Activated naive CD4-positive, alpha-beta T cell treated with anti-CD3 and anti-CD28 coated beads, Interleukin-2, amount 10 ng/mL, durations not matched to agents 7 days and 5 days (primary cell): ENCODE measurements at regions not wholly inside any gene's neighbourhood (a gene's known extent, or its start where the extent isn't known, plus 50 kb on each side); places are given as distances from the start of the nearest gene placed in this dataset.

ENCODE experiments used
- CTCF ChIA-PET: fragments of 350-600 bp; sonication (Branson Sonifier 250); formaldehyde crosslinking; loops from one replicate; lab custom pipeline; 2021; ENCODE audit warnings: antibody characterized with exemption; lab: Charles Lee
- DNase-seq: peaks from one replicate; pipeline ENCODE4 v3.0.0-alpha.2; 2020
- H3K27ac Mint-ChIP-seq: one replicate; pipeline ENCODE4 v1.8.0; 2021; ENCODE audit warnings: mild to moderate bottlenecking, moderate library complexity, mixed read lengths
- H3K27me3 Mint-ChIP-seq: one replicate; pipeline ENCODE4 v1.8.0; 2021; ENCODE audit warnings: mild to moderate bottlenecking, mixed read lengths
- H3K36me3 Mint-ChIP-seq: one replicate; pipeline ENCODE4 v1.8.0; 2021; ENCODE audit warnings: mixed read lengths
- H3K4me1 Mint-ChIP-seq: one replicate; pipeline ENCODE4 v1.8.0; 2021; ENCODE audit warnings: mixed read lengths
- H3K4me3 Mint-ChIP-seq: one replicate; pipeline ENCODE4 v1.8.0; 2021; ENCODE audit warnings: mild to moderate bottlenecking, moderate library complexity, mixed read lengths
- H3K9me3 Mint-ChIP-seq: one replicate; pipeline ENCODE4 v1.8.0; 2021; ENCODE audit warnings: mixed read lengths

- Mint-ChIP-seq H3K4me1 (peaks cover 4% of the 10 kb centered on the region), H3K27me3 (peaks cover 61% of the 10 kb centered on the region), H3K9me3 (no peaks in the 10 kb centered on the region), H3K27ac (no peak overlapping the region), H3K36me3 (peaks cover 2% of the 10 kb centered on the region), H3K4me3 (no peak overlapping the region)
- CTCF ChIA-PET, result no interaction called here
- no peak for DNase-seq
Observed at GRCh38 chr11:19349340-19350025, 108.7 kb upstream of the E2F8 start.

GRCh38 chr11:19347911-19348310 lies 107.2 kb upstream of the E2F8 start:
- DNase-seq, result no peak
- no peak overlapping the region for H3K4me3 Mint-ChIP-seq
- no peak overlapping the region for H3K27ac Mint-ChIP-seq
- CTCF ChIA-PET, result interaction anchor here (1.2 kb wide), 1 partner anchor 206 kb away, joined by 3 read pairs; no protein-coding TSS in a partner anchor
- peaks cover 2% of the 10 kb centered on the region for H3K36me3 Mint-ChIP-seq
- H3K27me3 Mint-ChIP-seq, result peaks cover 72% of the 10 kb centered on the region
- H3K9me3 Mint-ChIP-seq, result no peaks in the 10 kb centered on the region
- H3K4me1 Mint-ChIP-seq, result peaks cover 4% of the 10 kb centered on the region

GRCh38 chr11:19345848-19346681 lies 105.3 kb upstream of the E2F8 start:
- no peaks in the 10 kb centered on the region for H3K9me3 Mint-ChIP-seq
- no peak overlapping the region for H3K4me3 Mint-ChIP-seq
- CTCF ChIA-PET, result no interaction called here
- H3K4me1 Mint-ChIP-seq, result peaks cover 4% of the 10 kb centered on the region
- H3K36me3 Mint-ChIP-seq, result peaks cover 2% of the 10 kb centered on the region
- no peak overlapping the region for H3K27ac Mint-ChIP-seq
- peaks cover 79% of the 10 kb centered on the region for H3K27me3 Mint-ChIP-seq
- DNase-seq, result no peak

- no peak overlapping the region for H3K4me3 Mint-ChIP-seq
- H3K36me3 Mint-ChIP-seq, result peaks cover 2% of the 10 kb centered on the region
- peaks cover 79% of the 10 kb centered on the region for H3K27me3 Mint-ChIP-seq
- H3K9me3 Mint-ChIP-seq, result no peaks in the 10 kb centered on the region
- CTCF ChIA-PET, result no interaction called here
- H3K4me1 Mint-ChIP-seq, result peaks cover 4% of the 10 kb centered on the region
- H3K27ac Mint-ChIP-seq, result no peak overlapping the region
- no peak for DNase-seq
Observed at GRCh38 chr11:19345519-19345847, 104.7 kb upstream of the E2F8 start.

- peaks cover 79% of the 10 kb centered on the region for H3K27me3 Mint-ChIP-seq
- peaks cover 4% of the 10 kb centered on the region for H3K4me1 Mint-ChIP-seq
- DNase-seq, result no peak
- CTCF ChIA-PET, result no interaction called here
- H3K4me3 Mint-ChIP-seq, result no peak overlapping the region
- no peak overlapping the region for H3K27ac Mint-ChIP-seq
- peaks cover 2% of the 10 kb centered on the region for H3K36me3 Mint-ChIP-seq
- H3K9me3 Mint-ChIP-seq, result no peaks in the 10 kb centered on the region
Observed at GRCh38 chr11:19344661-19345518, 104.1 kb upstream of the E2F8 start.

GRCh38 chr11:19342036-19342435 lies 101.3 kb upstream of the E2F8 start:
- Mint-ChIP-seq H3K27ac (no peak overlapping the region), H3K4me3 (no peak overlapping the region), H3K4me1 (peaks cover 4% of the 10 kb centered on the region), H3K9me3 (no peaks in the 10 kb centered on the region), H3K27me3 (peaks cover 60% of the 10 kb centered on the region), H3K36me3 (peaks cover 2% of the 10 kb centered on the region)
- DNase-seq, result no peak
- CTCF ChIA-PET, result no interaction called here

- peaks cover 13% of the 10 kb centered on the region for H3K4me1 Mint-ChIP-seq
- H3K27me3 Mint-ChIP-seq, result peaks cover 28% of the 10 kb centered on the region
- no peaks in the 10 kb centered on the region for H3K9me3 Mint-ChIP-seq
- H3K4me3 Mint-ChIP-seq, result no peak overlapping the region
- no peaks in the 10 kb centered on the region for H3K36me3 Mint-ChIP-seq
- no peak overlapping the region for H3K27ac Mint-ChIP-seq
- CTCF ChIA-PET, result no interaction called here
- DNase-seq, result no peak
Observed at GRCh38 chr11:19338375-19338774, 97.6 kb upstream of the E2F8 start.

- CTCF ChIA-PET, result no interaction called here
- Mint-ChIP-seq H3K36me3 (no peaks in the 10 kb centered on the region), H3K4me1 (peaks cover 13% of the 10 kb centered on the region), H3K27me3 (peaks cover 25% of the 10 kb centered on the region), H3K9me3 (no peaks in the 10 kb centered on the region), H3K27ac (no peak overlapping the region), H3K4me3 (no peak overlapping the region)
- no peak for DNase-seq
Observed at GRCh38 chr11:19337779-19338178, 97.0 kb upstream of the E2F8 start.

- Mint-ChIP-seq H3K4me3 (no peak overlapping the region), H3K27me3 (peaks cover 17% of the 10 kb centered on the region), H3K9me3 (no peaks in the 10 kb centered on the region), H3K27ac (no peak overlapping the region), H3K36me3 (no peaks in the 10 kb centered on the region), H3K4me1 (peaks cover 13% of the 10 kb centered on the region)
- no peak for DNase-seq
- CTCF ChIA-PET, result interaction anchor here (0.7 kb wide), 1 partner anchor 331 kb away, joined by 3 read pairs; no protein-coding TSS in a partner anchor
Observed at GRCh38 chr11:19336331-19336730, 95.6 kb upstream of the E2F8 start.

GRCh38 chr11:19332476-19332875 lies 91.7 kb upstream of the E2F8 start:
- H3K27me3 Mint-ChIP-seq, result peaks cover 21% of the 10 kb centered on the region
- H3K4me3 Mint-ChIP-seq, result no peak overlapping the region
- no peaks in the 10 kb centered on the region for H3K36me3 Mint-ChIP-seq

GRCh38 chr11:19330416-19330815 lies 89.7 kb upstream of the E2F8 start:
- no peak overlapping the region for H3K4me3 Mint-ChIP-seq
- no peaks in the 10 kb centered on the region for H3K9me3 Mint-ChIP-seq
- no peaks in the 10 kb centered on the region for H3K36me3 Mint-ChIP-seq
- CTCF ChIA-PET, result no interaction called here
- H3K27me3 Mint-ChIP-seq, result peaks cover 21% of the 10 kb centered on the region
- DNase-seq, result no peak
- H3K4me1 Mint-ChIP-seq, result no peaks in the 10 kb centered on the region
- no peak overlapping the region for H3K27ac Mint-ChIP-seq

More at GRCh38 chr11:19332476-19332875, 91.7 kb upstream of the E2F8 start:
- Mint-ChIP-seq H3K27ac (no peak overlapping the region), H3K9me3 (no peaks in the 10 kb centered on the region), H3K4me1 (peaks cover 13% of the 10 kb centered on the region)
- CTCF ChIA-PET, result no interaction called here
- no peak for DNase-seq

GRCh38 chr11:19329970-19330369 lies 89.2 kb upstream of the E2F8 start:
- Mint-ChIP-seq H3K27me3 (peaks cover 21% of the 10 kb centered on the region), H3K36me3 (no peaks in the 10 kb centered on the region), H3K4me3 (no peak overlapping the region), H3K9me3 (no peaks in the 10 kb centered on the region), H3K4me1 (no peaks in the 10 kb centered on the region), H3K27ac (no peak overlapping the region)
- DNase-seq, result no peak
- CTCF ChIA-PET, result no interaction called here

GRCh38 chr11:19328586-19329311 lies 88.0 kb upstream of the E2F8 start:
- no peak overlapping the region for H3K27ac Mint-ChIP-seq
- CTCF ChIA-PET, result no interaction called here
- H3K36me3 Mint-ChIP-seq, result no peaks in the 10 kb centered on the region
- no peak for DNase-seq
- H3K27me3 Mint-ChIP-seq, result peaks cover 17% of the 10 kb centered on the region
- no peak overlapping the region for H3K4me3 Mint-ChIP-seq
- H3K4me1 Mint-ChIP-seq, result no peaks in the 10 kb centered on the region
- H3K9me3 Mint-ChIP-seq, result no peaks in the 10 kb centered on the region

GRCh38 chr11:19327280-19327679 lies 86.5 kb upstream of the E2F8 start:
- Mint-ChIP-seq H3K27ac (no peak overlapping the region), H3K27me3 (peaks cover 17% of the 10 kb centered on the region), H3K9me3 (no peaks in the 10 kb centered on the region), H3K4me3 (no peak overlapping the region), H3K36me3 (no peaks in the 10 kb centered on the region), H3K4me1 (no peaks in the 10 kb centered on the region)
- CTCF ChIA-PET, result interaction anchor here (1.3 kb wide), 1 partner anchor 228 kb away, joined by 3 read pairs; no protein-coding TSS in a partner anchor
- DNase-seq, result no peak
